Stimulated activated effector memory CD8-positive, alpha-beta T cell treated with anti-CD3 and anti-CD28 coated beads, Interleukin-12 subunit alpha, Interleukin-12 subunit beta, amount 100 ng/mL, for 72 hours (primary cell): ENCODE measurements at regions not wholly inside any gene's neighbourhood (a gene's known extent, or its start where the extent isn't known, plus 50 kb on each side); places are given as distances from the start of the nearest gene placed in this dataset.
A peak's percentile ranks its signal among the peaks of the same experiment; 100 is the strongest.

Experiments
- ATAC-seq: fragments of 150-1000 bp; cut with Tn5 transposase; 2 replicates; pipeline ENCODE4 v1.10.0; 2021
- DNase-seq, 2 donors: peaks; one replicate each; pipeline ENCODE4 v3.0.0; 2021 to 2022; ENCODE audit warnings: low spot score in 2 of 2
- H3K27ac Mint-ChIP-seq: one replicate; pipeline ENCODE4 v1.8.0; 2022; ENCODE audit warnings: mild to moderate bottlenecking, mixed read lengths
- H3K36me3 Mint-ChIP-seq: one replicate; pipeline ENCODE4 v1.8.0; 2022; ENCODE audit warnings: mild to moderate bottlenecking, mixed read lengths
- H3K4me1 Mint-ChIP-seq: one replicate; pipeline ENCODE4 v1.8.0; 2022; ENCODE audit warnings: mixed read lengths
- H3K4me3 Mint-ChIP-seq: one replicate; pipeline ENCODE4 v1.8.0; 2022; ENCODE audit warnings: mild to moderate bottlenecking, mixed read lengths
- H3K9me3 Mint-ChIP-seq: one replicate; pipeline ENCODE4 v1.8.0; 2022; ENCODE audit warnings: mixed read lengths

DNA sequence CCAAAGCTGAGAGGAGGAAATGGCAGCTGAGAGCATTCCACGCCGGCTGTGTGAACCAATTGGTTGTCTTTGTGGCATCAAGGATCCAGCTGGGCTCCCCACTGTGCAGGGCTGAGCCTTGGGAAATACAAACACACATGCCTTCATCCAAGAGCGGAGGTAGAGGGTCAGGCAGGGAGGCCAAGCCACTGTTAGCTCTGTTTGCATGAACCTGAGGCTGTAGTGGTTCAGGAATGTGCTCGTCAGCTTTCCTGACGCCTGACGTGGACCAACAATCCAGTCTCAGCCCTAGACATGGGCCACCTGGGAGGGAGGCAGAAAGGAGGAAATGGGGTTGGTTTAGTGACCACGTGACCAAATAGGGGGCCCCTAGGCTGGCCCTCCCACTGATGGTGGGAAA, 276.9 kb downstream of the TLE3 start:
- H3K36me3 Mint-ChIP-seq = no peaks in the 10 kb centered on the region
- ATAC-seq = no peak
- no peaks in the 10 kb centered on the region for H3K4me1 Mint-ChIP-seq
- H3K27ac Mint-ChIP-seq = no peak overlapping the region
- DNase-seq = no peak
- no peak overlapping the region for H3K4me3 Mint-ChIP-seq
- H3K9me3 Mint-ChIP-seq = no peaks in the 10 kb centered on the region

DNA sequence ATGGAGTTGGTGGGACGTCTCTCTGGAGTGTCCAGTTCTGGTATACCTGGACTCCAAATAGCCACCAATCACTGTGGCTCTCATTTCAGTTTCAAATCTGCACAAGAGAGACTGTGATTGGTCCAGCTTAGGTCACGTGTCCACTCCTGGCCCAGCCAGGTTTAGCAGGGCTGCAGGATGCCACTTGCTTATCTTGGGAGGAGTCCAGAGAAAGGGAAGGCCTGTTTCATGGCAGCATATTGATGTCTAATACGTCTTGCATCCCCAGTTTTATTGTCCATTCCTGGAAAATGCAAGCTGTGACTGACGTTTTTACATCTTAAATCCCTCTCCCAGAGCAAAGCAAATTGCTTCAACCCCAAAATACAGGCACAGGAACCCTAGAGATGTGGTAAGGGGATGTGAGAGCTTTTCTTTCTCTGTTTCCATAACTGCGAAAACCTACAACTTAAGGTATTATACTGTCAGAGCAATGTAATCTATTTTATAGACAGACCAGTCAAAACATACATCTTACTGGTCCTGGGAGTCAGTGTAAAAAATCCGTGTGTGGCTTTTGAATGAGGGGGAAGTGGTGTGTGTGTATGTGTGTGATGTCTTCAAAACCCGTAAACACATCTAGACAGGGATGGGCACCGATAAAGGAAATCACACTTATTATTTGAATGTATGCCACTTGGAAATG, 274.4 kb downstream of the TLE3 start:
- H3K4me1 Mint-ChIP-seq = no peaks in the 10 kb centered on the region
- DNase-seq (no peak), ATAC-seq (no peak)
- H3K36me3 Mint-ChIP-seq = no peaks in the 10 kb centered on the region
- no peak overlapping the region for H3K4me3 Mint-ChIP-seq
- H3K9me3 Mint-ChIP-seq = no peaks in the 10 kb centered on the region
- H3K27ac Mint-ChIP-seq = no peak overlapping the region

DNA sequence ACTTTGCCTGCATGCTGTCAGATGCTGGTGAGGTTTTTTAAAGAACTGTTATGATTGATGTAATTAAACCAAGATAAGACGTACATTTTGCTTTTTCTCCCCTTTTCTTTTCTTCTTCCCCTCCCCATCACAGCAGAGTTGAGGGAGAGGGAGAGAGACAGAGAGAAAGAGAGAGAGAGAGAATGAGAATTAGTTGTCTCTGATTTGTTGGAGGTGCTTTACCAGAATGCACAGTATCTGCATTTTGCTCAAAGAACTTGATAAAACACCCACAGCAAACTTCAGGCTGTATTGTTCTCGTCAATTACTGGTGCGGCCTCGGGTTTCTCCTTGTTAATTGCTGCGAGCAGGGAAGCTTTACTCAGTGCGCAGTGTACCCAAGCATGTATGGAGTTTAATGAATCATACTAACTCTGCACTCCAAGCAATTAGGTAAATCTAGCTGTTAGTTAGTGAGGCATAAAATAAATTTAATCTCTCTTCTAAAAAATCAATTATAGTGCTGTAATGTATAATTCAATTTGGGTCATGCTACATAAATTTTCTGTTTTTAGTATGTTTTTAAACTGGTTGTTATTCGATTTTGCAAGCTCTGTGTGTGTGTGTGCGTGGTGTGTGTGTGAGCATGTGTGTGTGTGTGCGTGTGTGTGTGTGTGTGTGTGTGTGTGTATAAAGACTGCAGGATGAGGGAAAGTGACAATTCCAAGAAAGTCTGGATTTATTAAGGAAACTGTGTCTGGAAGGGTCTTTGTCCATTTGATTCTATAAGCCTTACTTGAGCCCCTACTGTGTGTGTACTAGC, 273.4 kb downstream of the TLE3 start:
- H3K4me1 Mint-ChIP-seq = no peaks in the 10 kb centered on the region
- H3K4me3 Mint-ChIP-seq = no peak overlapping the region
- H3K9me3 Mint-ChIP-seq = no peaks in the 10 kb centered on the region
- DNase-seq (no peak), ATAC-seq (no peak)
- H3K27ac Mint-ChIP-seq = no peak overlapping the region
- H3K36me3 Mint-ChIP-seq = no peaks in the 10 kb centered on the region

DNA sequence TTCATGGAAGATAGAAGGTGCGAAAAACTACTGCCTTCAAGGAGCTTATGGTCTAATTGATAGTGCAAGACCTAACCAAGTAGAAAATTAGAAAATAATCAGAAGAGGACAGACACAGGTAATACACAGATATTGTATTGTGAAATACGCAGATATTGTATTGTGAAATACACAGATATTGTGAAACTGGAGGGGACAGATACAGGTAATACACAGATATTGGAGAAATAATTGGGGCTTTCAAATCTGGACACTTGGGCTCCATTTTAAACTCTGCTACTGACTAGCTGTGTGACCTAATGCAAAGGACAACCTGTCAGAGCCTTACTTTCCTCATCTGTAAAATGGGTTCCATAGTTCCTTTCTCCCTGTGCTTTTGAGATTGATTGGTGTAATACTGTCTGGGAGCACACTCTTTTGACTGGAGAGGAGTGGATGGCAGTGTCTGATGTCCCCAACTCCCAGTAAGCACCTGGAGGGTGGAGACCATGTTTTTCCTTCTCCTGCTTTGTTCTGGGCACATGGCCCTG, 272.8 kb downstream of the TLE3 start:
- Mint-ChIP-seq H3K4me1 (no peaks in the 10 kb centered on the region), H3K27ac (no peak overlapping the region), H3K9me3 (no peaks in the 10 kb centered on the region), H3K36me3 (no peaks in the 10 kb centered on the region), H3K4me3 (no peak overlapping the region)
- no peak for DNase-seq
- no peak for ATAC-seq

DNA sequence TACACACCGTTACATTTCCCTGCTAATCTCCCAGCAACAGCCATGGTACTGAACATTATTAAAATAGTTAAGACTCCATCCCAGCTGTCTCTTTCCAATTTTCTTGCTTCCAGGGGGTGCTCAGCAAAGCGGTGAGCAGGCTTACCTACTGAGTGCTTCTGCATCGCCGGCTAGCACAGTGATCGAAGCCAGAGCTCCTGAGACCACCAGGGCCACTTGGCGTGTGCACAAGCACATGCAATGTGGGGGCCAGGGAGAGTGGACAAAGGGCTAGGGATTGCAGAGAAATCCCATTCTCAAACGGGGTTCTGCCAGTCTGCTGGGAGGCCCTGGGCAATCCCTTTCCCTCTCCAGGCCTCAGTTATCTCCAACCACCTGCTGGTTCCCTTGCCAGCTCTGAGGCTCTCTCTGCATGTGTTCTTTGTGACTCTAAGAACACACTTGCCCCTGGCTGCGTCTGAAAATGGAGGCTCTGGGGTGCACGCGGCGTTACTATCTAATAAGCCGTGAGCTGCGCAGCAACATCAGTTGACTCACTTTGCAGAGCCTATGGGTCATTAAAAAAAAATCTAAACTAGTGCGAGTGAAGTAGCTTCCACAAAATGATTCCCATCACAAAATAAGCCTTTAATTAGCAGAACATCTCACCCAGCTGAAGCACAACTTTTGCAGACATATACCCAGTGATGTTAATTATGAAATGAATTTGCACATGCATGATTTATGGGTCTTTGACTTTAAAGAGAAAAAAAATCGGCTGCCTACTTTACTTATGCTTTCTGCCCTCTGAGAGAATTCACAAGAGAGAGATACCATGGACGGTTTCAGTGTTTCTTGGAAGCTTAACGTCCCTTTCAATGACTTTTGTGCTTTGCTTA, 271.5 kb downstream of the TLE3 start:
- no peaks in the 10 kb centered on the region for H3K9me3 Mint-ChIP-seq
- no peaks in the 10 kb centered on the region for H3K36me3 Mint-ChIP-seq
- ATAC-seq = no peak
- no peak overlapping the region for H3K4me3 Mint-ChIP-seq
- H3K27ac Mint-ChIP-seq = no peak overlapping the region
- no peaks in the 10 kb centered on the region for H3K4me1 Mint-ChIP-seq
- no peak for DNase-seq

DNA sequence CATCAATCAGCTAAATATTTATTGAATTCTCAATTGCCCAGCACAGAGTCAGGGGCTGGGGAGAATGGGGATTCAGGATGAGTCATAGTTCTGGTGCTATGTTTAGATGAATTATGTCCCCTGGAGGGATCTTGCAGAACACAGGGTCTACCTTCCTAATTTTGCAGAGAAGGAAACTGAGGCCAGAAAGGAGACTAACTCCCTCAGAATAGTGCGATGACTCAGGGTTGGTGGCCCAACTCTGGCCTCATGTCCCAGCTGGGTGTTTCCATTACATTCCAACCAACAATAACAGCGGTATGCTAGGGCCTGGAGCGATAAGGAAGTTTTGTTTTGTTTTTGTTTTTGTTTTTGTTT, 270.9 kb downstream of the TLE3 start:
- H3K36me3 Mint-ChIP-seq = no peaks in the 10 kb centered on the region
- no peak overlapping the region for H3K27ac Mint-ChIP-seq
- no peaks in the 10 kb centered on the region for H3K4me1 Mint-ChIP-seq
- H3K4me3 Mint-ChIP-seq = no peak overlapping the region
- DNase-seq (no peak), ATAC-seq (no peak)
- no peaks in the 10 kb centered on the region for H3K9me3 Mint-ChIP-seq

DNA sequence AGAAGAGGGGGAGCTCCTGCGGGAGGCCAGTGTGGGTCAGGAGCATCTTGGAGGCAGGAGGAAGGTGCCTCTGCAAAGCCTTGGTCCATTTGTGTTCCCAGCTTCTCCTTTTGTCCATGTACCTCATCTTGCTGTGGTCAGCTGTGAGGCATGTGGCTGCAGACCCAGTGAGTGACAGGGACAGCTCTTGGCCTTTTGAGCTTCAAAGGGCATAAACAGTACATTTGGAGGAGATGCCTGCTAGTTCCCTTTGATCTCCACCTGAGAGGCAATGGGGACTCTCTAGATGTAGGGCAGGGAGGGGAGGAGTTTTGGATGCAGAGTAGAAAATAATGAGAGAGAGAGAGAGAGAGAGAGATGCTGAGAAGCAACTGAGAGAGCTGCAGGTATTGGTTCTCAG, 270.0 kb downstream of the TLE3 start:
- H3K4me3 Mint-ChIP-seq = no peak overlapping the region
- H3K36me3 Mint-ChIP-seq = no peaks in the 10 kb centered on the region
- ATAC-seq (no peak), DNase-seq (no peak)
- H3K4me1 Mint-ChIP-seq = no peaks in the 10 kb centered on the region
- H3K27ac Mint-ChIP-seq = no peak overlapping the region
- no peaks in the 10 kb centered on the region for H3K9me3 Mint-ChIP-seq

DNA sequence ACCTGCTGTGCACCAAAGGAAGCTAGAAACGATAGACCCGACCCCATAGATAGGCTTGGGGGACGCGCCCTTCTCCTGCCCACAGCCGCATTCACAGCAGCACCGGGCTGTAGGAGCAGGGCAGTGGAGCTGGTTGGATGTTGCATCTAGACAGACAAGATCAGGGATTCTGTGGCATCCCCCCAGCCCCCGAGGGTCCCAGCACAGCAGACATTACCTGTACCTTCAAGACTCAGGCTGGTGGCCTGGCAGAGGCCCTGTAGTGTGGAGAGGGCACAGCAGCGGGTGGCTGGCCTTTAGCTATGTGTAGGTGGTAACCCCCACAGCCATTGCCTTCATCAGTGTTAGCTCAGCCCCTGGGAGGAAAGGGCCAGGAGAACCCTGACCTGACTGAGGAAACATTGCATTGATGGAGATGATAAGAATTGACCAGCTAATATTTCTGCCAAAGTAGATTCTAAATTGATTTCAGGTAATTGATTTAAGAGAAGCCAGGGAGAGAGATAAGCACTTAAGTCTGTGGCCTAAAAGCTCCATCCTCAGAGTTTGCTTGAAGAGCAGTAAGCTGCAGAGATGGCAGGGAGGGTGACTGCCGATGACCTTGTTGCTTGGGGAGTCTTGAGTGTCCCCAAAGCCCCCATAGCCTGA, 269.4 kb downstream of the TLE3 start:
- no peaks in the 10 kb centered on the region for H3K9me3 Mint-ChIP-seq
- H3K36me3 Mint-ChIP-seq = no peaks in the 10 kb centered on the region
- H3K4me1 Mint-ChIP-seq = no peaks in the 10 kb centered on the region
- DNase-seq (no peak), ATAC-seq (no peak)
- H3K4me3 Mint-ChIP-seq = no peak overlapping the region
- H3K27ac Mint-ChIP-seq = no peak overlapping the region

DNA sequence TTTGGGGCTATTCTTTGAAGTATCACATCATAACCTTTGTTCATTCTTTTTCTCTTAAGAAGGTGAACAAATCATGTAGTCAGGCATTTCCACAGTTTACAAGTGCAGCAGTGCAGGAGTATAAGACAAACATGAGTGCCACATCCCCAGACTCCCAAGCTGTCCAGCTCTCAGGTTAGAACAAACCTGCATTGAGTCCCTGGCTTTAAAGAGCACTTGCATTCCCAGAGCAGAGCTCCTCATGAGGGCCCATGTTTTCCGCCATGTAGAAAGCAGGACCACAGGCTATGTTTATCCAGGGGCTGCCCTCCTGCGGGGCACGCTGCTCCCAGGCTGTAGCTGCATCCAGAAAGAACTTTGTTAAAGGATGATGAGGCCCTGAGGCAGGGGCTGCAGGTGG, 267.7 kb downstream of the TLE3 start:
- no peak for DNase-seq
- H3K36me3 Mint-ChIP-seq = no peaks in the 10 kb centered on the region
- H3K4me1 Mint-ChIP-seq = no peaks in the 10 kb centered on the region
- ATAC-seq = no peak
- H3K4me3 Mint-ChIP-seq = no peak overlapping the region
- no peak overlapping the region for H3K27ac Mint-ChIP-seq
- H3K9me3 Mint-ChIP-seq = no peaks in the 10 kb centered on the region

DNA sequence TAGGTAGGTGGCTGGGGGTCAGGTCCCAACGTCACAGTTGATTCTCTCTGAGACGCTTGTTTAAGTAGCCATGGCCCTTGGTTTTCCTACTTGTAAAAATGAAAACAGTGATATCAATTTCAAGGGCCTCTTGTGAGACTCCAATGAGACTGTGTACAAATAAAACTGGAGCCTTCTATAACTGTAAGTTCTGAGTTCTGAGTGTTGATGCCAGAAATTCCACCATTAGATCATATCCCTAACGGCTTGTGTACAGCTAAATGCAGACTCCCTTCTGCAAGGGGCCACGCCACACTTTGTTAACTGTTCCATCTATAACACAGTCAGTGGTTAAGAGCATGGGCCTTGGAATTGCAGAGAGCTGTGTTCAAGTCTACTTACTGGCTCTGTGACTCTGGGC, 267.3 kb downstream of the TLE3 start:
- Mint-ChIP-seq H3K36me3 (no peaks in the 10 kb centered on the region), H3K4me1 (peaks cover under 1% of the 10 kb centered on the region), H3K4me3 (no peak overlapping the region), H3K27ac (no peak overlapping the region), H3K9me3 (no peaks in the 10 kb centered on the region)
- no peak for ATAC-seq
- DNase-seq = no peak

DNA sequence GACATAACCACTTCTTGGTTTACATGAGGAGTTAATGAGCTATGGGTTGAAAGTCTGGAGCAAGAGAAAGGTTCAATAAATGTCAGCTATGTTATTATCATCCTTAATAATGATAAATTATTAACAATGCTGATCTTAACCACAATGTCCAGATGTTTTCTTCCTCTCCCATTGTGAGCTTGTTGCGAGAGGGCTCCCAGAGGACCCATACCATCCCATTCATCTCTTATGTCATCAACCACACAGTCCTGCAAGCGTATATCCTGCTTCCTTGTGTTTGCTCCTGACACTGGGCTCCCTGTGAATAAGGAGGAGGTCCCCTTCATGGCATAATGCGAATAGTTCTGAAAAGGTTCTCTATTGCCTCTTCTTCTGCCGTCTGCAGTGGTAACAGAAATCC, 266.8 kb downstream of the TLE3 start:
- DNase-seq (no peak), ATAC-seq (no peak)
- Mint-ChIP-seq H3K36me3 (no peaks in the 10 kb centered on the region), H3K27ac (no peak overlapping the region), H3K4me1 (peaks cover 5% of the 10 kb centered on the region), H3K4me3 (no peak overlapping the region), H3K9me3 (no peaks in the 10 kb centered on the region)

DNA sequence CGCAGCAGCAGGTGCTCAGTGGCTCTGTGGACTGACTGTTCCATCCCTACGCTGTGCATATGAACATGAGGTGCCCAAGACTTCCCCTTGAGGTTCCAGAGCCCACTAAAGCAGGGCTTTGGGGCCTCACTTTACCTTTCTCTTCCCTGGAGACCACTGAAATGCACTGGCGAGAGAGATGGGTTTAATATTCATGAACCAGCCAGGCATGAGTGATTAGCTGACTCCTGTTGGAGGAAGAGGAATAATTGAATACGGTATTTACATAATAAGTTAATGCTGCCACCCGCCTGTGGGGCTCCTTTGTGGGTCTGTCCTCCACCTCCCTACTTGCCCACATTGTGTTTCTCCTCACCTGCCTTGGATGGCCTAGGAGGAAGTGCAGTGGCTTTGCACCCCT, 263.4 kb downstream of the TLE3 start:
- no peaks in the 10 kb centered on the region for H3K36me3 Mint-ChIP-seq
- no peak for ATAC-seq
- peak overlapping the region; percentile 80 for H3K27ac Mint-ChIP-seq
- no peaks in the 10 kb centered on the region for H3K9me3 Mint-ChIP-seq
- no peak for DNase-seq
- H3K4me3 Mint-ChIP-seq = no peak overlapping the region
- H3K4me1 Mint-ChIP-seq = peaks cover 15% of the 10 kb centered on the region

DNA sequence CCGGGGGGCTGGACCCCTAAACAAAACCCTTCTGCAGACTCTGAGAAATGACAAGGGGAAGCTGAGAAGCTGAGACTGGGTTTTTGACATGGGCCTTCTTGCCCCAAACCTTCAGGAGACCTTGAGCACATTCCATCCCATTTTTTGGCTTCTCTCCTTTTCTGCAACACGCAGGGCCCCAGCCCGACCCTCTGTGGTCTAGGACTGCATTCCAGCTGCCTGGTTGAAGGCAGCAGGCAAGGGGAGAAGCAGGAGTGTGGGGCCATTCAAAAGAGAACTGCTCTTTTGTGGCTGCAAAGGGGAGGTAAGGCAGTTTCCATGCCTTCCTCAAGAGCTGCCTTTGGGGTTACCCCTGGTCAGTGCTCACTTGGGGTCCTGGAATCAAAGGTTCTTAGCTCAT, 263.0 kb downstream of the TLE3 start:
- no peaks in the 10 kb centered on the region for H3K9me3 Mint-ChIP-seq
- DNase-seq = no peak
- H3K36me3 Mint-ChIP-seq = no peaks in the 10 kb centered on the region
- H3K4me3 Mint-ChIP-seq = no peak overlapping the region
- peak overlapping the region; percentile 80 for H3K27ac Mint-ChIP-seq
- no peak for ATAC-seq
- H3K4me1 Mint-ChIP-seq = peaks cover 15% of the 10 kb centered on the region

DNA sequence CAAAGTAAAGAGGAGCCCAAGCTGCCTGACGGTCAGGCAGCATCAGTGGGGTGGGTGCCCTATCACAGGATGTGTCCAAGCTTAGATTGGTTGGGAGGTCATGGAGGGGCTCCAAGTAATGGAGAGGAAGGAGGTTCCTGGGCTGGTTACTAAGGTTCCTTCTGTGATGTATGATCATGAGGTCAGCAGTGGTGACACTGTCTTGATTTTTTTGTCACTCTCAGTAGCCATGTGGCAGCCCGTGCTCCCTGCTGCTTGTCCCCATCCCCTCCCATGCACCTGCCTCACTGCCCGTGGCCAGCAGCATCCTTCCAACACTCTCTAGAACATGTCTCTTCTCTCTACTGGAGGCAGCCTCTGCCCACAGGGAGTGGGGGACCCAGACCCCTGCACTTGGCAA, 261.7 kb downstream of the TLE3 start:
- Mint-ChIP-seq H3K4me3 (no peak overlapping the region), H3K36me3 (no peaks in the 10 kb centered on the region), H3K9me3 (no peaks in the 10 kb centered on the region), H3K27ac (no peak overlapping the region), H3K4me1 (peaks cover 15% of the 10 kb centered on the region)
- ATAC-seq (no peak), DNase-seq (no peak)

DNA sequence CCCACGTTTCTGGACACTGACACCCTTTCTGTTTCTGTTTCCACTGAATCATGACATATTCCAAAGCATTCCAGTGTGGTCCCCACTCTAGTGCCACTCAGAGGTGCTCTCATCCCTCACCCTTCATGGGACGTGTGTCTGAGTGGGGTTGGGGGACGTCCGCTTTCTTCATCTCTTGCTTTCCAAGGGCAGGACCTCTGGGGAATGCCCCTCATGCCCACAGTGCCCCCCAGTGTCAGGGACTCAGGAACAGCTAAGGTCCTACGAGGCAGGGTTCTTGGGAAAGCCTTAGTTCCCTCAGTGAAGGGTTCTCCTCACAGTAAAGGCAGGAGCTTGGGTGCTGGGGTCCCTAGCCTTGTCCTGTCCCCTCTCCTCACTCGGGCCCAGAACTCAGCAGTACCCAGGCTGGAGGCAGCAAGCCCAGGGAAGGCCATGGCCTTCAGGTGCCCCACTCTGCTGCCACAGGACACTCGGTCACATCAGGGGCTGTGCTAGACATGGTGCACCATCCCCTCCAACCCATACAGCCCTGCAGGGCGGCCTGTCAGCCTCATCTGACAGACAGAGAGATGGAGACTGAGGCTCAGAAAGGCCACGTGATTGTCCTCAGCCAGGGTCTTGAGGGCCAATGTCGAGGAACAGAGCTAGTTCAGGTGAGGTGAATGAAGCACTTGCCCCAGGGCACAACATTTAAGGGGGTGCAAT, 261.0 kb downstream of the TLE3 start:
- no peak overlapping the region for H3K4me3 Mint-ChIP-seq
- no peaks in the 10 kb centered on the region for H3K9me3 Mint-ChIP-seq
- peaks cover 15% of the 10 kb centered on the region for H3K4me1 Mint-ChIP-seq
- ATAC-seq (no peak), DNase-seq (no peak)
- peak overlapping the region; percentile 62 for H3K27ac Mint-ChIP-seq
- no peaks in the 10 kb centered on the region for H3K36me3 Mint-ChIP-seq
